Ovary (tissue), 7 donors: ENCODE measurements at regions not wholly inside any gene's neighbourhood (a gene's known extent, or its start where the extent isn't known, plus 50 kb on each side); places are given as distances from the start of the nearest gene placed in this dataset.

Experiments used
- DNase-seq, 5 donors: peaks; one replicate each; pipeline ENCODE4 v3.0.0-alpha.2; 2019 to 2020
- H3K27ac ChIP-seq, 2 donors: fragments of 200-600 bp; one replicate each; pipeline versions ENCODE4 v1.5.1 to v1.8.0; 2019 to 2022
- H3K27me3 ChIP-seq: fragments of 200-600 bp; one replicate; pipeline ENCODE4 v1.8.0; 2022
- H3K36me3 ChIP-seq: fragments of 200-600 bp; sonication (generic); one replicate; pipeline ENCODE4 v1.5.1; 2019
- H3K4me1 ChIP-seq: one replicate; pipeline ENCODE4 v1.8.1; 2013; ENCODE audit warnings: mild to moderate bottlenecking, moderate library complexity; ENCODE audit not compliant: insufficient read depth
- H3K4me3 ChIP-seq: fragments of 200-600 bp; sonication (generic); one replicate; pipeline ENCODE4 v1.5.1; 2017
- H3K9me3 ChIP-seq, 2 donors: fragments of 200-600 bp in 1 of 2; sonication (generic) in 1 of 2; one replicate each; pipeline versions ENCODE4 v1.5.1 to v1.8.1; 2013 to 2019; ENCODE audit warnings: mild to moderate bottlenecking in 1 of 2, moderate library complexity in 1 of 2
- EP300 ChIP-seq: sonication (generic); formaldehyde crosslinking; IDR thresholded peaks from one replicate; pipeline ENCODE4 v1.6.1; 2017; ENCODE audit warnings: antibody characterized with exemption
- POLR2A ChIP-seq: fragments of 450-650 bp; IDR thresholded peaks from one replicate; pipeline ENCODE4 v1.6.1; 2017; ENCODE audit warnings: antibody characterized with exemption, mild to moderate bottlenecking, moderate library complexity
- WGBS, 3 donors: extraction: QIAGEN DNeasy Blood & Tissue Kit in 1 of 3; methylation state at CpG; one replicate each; pipeline versions ENCODE4 v1.1.5 to v1.1.7; 2013 to 2017; 5-methylcytosine and 5-hydroxymethylcytosine counted together
- intact Hi-C, 4 donors: fragments of 100-400 bp; cut with DNase I; formaldehyde crosslinking; loops; one replicate each; pipeline versions ENCODE4 v1.11.0 to v1.15.1; 2022 to 2023
- TF ChIP-seq, protein P1 (sequence below), 3 donors: fragments of 450-650 bp in 2 of 3; fragments of 200-600 bp in 1 of 3; IDR thresholded peaks; one replicate each; pipeline versions ENCODE4 v1.5.1 to v1.8.0; 2016 to 2022; ENCODE audit warnings: antibody characterized with exemption in 3 of 3, mild to moderate bottlenecking in 1 of 3
- donor health status: DM: no; HTN: no; CAD: no; lungs with moderate emphysema.
- donor health status: DM: no; HTN: no; CAD: no.
- donor health status: Bipolar disorder and iron deficiency.
- donor health status: DM: no; HTN: no; CAD: no.
- donor health status: DM: yes; HTN: yes; CAD: no.

DNA sequence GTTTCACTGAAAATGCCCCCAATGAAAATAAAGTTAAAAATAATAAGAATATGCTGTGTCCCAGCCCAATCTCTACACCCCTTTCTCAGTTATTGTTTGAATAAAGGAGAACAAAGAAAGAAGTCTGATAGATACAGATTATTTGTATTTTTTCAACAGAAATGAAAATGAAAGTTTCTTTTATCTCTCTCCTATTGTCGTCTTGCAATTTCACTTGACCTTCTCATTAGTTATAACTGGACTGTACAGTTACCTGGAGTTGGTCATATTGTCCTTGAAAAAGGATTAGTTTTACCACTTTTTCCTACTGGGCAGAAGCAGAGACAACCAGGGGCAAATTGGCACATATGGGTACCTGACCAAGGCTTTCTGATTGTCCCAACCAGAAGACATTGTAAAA is 440.0 kb downstream of the PDCD6IP start:
- Histone ChIP-seq H3K36me3 (no peaks in the 10 kb centered on the region), H3K27me3 (no peaks in the 10 kb centered on the region), H3K9me3 (no peaks in the 10 kb centered on the region), H3K27ac (no peak overlapping the region), H3K4me3 (no peak overlapping the region), H3K4me1 (no peaks in the 10 kb centered on the region)
- DNase-seq = no peak
- WGBS, 3 donors = 26 to 37% (median 26%) methylated on average over 1 of the region's 1 CpG
- TF ChIP-seq, protein P1, sequence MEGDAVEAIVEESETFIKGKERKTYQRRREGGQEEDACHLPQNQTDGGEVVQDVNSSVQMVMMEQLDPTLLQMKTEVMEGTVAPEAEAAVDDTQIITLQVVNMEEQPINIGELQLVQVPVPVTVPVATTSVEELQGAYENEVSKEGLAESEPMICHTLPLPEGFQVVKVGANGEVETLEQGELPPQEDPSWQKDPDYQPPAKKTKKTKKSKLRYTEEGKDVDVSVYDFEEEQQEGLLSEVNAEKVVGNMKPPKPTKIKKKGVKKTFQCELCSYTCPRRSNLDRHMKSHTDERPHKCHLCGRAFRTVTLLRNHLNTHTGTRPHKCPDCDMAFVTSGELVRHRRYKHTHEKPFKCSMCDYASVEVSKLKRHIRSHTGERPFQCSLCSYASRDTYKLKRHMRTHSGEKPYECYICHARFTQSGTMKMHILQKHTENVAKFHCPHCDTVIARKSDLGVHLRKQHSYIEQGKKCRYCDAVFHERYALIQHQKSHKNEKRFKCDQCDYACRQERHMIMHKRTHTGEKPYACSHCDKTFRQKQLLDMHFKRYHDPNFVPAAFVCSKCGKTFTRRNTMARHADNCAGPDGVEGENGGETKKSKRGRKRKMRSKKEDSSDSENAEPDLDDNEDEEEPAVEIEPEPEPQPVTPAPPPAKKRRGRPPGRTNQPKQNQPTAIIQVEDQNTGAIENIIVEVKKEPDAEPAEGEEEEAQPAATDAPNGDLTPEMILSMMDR (IDR thresholded peaks at IDR 0.05) = no peak
- TF ChIP-seq POLR2A (no peak), EP300 (no peak)
- intact Hi-C loops = no loop called here

DNA sequence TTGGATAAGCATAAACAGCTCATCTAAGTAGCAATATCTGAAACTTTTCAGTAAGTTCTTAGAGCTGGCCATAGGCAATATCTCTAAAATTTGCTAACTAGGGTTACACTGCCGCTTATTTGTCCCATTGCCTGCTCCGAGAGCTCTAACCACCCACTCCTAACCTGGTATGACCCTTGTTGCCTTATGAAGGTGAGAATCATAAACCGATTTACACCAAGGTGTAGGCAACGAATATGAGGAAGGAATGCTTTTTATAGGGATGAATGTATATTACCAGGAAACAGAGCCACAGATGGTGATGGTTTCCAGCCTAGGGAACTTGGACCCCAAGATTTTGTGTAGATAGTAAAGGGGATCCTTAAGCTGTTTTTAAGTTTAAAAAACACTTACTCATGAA is 440.9 kb downstream of the PDCD6IP start:
- H3K27ac ChIP-seq = no peak overlapping the region
- H3K36me3 ChIP-seq = no peaks in the 10 kb centered on the region
- WGBS, 3 donors = 92 to 97% (median 93%) methylated on average over 4 of the region's 4 CpGs
- intact Hi-C loops = no loop called here
- TF ChIP-seq, protein P1 (IDR thresholded peaks at IDR 0.05) = no peak
- TF ChIP-seq POLR2A (no peak), EP300 (no peak)
- no peaks in the 10 kb centered on the region for H3K27me3 ChIP-seq
- no peaks in the 10 kb centered on the region for H3K4me1 ChIP-seq
- no peak overlapping the region for H3K4me3 ChIP-seq
- H3K9me3 ChIP-seq = no peaks in the 10 kb centered on the region
- no peak for DNase-seq

DNA sequence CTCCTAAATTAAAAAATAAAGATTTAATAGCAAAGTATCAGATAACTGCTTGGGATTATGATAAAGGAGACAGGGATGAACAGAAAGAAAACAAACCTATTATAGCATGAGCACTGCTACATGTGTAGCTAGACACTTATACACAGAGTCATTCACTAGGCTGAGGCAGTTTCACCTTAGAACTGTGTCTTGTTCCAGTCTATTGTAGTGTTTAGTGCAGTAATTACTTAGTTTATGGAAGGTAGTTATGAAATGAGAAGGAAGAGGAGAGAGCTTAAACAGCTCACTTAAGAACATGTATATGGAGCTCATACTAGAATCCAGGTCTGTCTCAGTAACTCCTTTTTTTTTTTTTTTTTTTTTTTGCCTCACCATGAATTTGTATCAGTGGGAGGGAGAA is 441.4 kb downstream of the PDCD6IP start:
- intact Hi-C loops = no loop called here

DNA sequence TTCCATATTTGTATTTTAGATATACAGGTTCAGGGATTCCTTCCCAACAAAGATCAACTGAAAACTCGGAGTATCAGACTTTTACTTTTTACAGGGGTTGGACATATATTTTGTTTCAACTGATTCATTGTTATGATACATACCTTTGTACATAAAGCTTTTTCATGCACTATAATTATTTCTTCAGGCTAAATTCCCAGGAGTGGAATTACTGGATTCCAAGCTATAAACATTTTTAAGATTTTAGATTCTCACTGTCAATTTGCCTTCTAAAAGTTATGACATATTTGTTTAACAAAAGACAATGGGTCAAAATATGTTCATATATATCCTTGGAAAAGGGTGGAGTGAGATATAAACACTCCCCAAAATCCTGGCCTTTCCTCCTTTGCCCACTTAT is 449.0 kb downstream of the PDCD6IP start:
- Histone ChIP-seq H3K9me3 (no peaks in the 10 kb centered on the region), H3K27me3 (no peaks in the 10 kb centered on the region), H3K4me3 (no peak overlapping the region), H3K27ac (no peak overlapping the region), H3K36me3 (no peaks in the 10 kb centered on the region), H3K4me1 (no peaks in the 10 kb centered on the region)
- TF ChIP-seq POLR2A = no peak
- TF ChIP-seq, protein P1 (IDR thresholded peaks at IDR 0.05) = no peak
- TF ChIP-seq EP300 = no peak
- WGBS, 3 donors = 85 to 90% (median 88%) methylated on average over 1 of the region's 1 CpG
- DNase-seq = no peak
- intact Hi-C loops = no loop called here

More for the DNA sequence above, 441.4 kb downstream of the PDCD6IP start:
- TF ChIP-seq POLR2A (no peak), EP300 (no peak)
- TF ChIP-seq, protein P1 (IDR thresholded peaks at IDR 0.05) = no peak
- H3K36me3 ChIP-seq = no peaks in the 10 kb centered on the region
- no peak overlapping the region for H3K4me3 ChIP-seq
- no peak overlapping the region for H3K27ac ChIP-seq
- DNase-seq = no peak
- no peaks in the 10 kb centered on the region for H3K9me3 ChIP-seq
- H3K4me1 ChIP-seq = no peaks in the 10 kb centered on the region
- no peaks in the 10 kb centered on the region for H3K27me3 ChIP-seq

DNA sequence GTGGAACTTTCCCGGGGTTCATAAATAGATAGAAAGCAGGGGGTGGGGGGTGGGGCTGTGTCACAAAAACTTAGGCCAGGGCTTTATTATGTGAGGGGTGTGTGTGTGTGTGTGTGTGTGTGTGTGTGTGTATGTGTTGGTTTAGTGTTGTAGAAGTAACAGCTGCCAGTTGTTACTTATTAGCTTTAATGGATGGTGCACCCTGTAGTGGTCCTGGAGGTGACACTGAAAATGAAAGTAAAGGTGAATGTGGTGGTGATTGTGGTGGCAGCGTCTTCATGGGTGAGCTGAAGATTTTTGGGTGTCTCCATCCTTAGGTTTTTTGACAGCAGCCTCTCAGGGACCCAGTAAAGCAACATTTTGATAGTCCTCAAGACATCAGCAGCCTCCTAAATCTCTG is 449.9 kb downstream of the PDCD6IP start:
- intact Hi-C loops = no loop called here
- H3K4me1 ChIP-seq = no peaks in the 10 kb centered on the region
- H3K27me3 ChIP-seq = no peaks in the 10 kb centered on the region
- 70 to 85% (median 72%) methylated on average over 2 of the region's 2 CpGs for WGBS, 3 donors
- H3K27ac ChIP-seq = no peak overlapping the region
- H3K4me3 ChIP-seq = no peak overlapping the region
- TF ChIP-seq, protein P1 (IDR thresholded peaks at IDR 0.05) = no peak
- TF ChIP-seq EP300 (no peak), POLR2A (no peak)
- no peaks in the 10 kb centered on the region for H3K36me3 ChIP-seq
- no peak for DNase-seq
- no peaks in the 10 kb centered on the region for H3K9me3 ChIP-seq
